ENCODE measurements at regions not wholly inside any gene's neighbourhood (a gene's known extent, or its start where the extent isn't known, plus 50 kb on each side); places are given as distances from the start of the nearest gene placed in this dataset.

DNA sequence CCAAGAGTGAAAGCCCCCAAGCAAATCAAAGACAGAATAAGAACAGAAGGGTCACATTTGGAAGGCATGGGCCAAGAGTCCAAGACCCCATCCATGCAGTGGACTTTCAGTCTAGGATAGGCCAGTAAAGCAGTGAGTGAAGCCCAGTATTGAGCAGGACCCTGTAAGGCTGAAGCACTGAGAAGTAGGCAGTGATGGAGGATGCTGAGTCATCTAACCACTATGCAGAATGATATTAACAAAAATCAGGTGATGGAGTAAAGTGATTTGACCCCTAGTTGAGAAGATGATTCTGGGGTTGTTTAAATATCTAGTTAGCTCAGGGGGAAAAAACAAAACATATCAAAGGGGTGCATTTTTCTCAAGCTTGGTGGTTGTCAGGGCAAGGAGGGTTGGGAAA is 308.7 kb upstream of the PLXNA2 start (continued):
- no peak for TF ChIP-seq CTCF (conservative IDR thresholded peaks at IDR 0.05; ENCODE audit: low read depth in 2 of 2)

DNA sequence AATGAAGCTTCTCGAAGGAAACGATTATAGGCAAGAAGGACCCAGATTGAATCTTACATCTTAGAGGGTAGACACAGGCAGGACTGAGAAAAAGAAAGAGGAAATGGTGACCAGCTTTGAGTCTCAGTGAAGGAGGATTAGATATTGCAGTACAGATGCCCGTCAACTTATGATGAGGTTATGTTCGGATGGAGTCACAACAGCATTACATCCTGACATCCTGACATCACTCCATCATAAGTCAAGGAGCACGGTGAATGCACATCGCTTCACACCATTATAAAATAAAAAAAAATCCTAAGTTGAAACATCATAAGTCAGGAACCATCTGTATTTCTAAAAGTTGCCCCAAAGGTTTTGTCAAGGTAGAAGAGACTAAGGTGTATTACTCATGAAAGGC is 312.3 kb upstream of the PLXNA2 start:
- Histone ChIP-seq H3K4me3 (no peak overlapping the region), H3K4me1 (ENCODE audit: insufficient read depth) (no peaks in the 10 kb centered on the region), H3K4me2 (no peak overlapping the region), H3K27ac (ENCODE audit: low read depth) (no peak overlapping the region), H3K9me2 (ENCODE audit: insufficient read depth) (0 out of 2 replicates have a peak, but pooled peaks cover 5% of the 10 kb centered on the region), H4K20me1 (replicated peaks; ENCODE audit: insufficient read depth) (no peaks in the 10 kb centered on the region), H2AFZ (no peak overlapping the region), H3K27me3 (ENCODE audit: insufficient read depth) (no peaks in the 10 kb centered on the region), H3K79me2 (replicated peaks; ENCODE audit: insufficient read depth) (no peaks in the 10 kb centered on the region), H3K36me3 (ENCODE audit: insufficient read depth) (no peaks in the 10 kb centered on the region), H3F3A (replicated peaks; ENCODE audit: low read depth) (no peaks in the 10 kb centered on the region)
- no peak for ATAC-seq
- no peak for DNase-seq (ENCODE audit: low spot score)
- no peaks in the 10 kb centered on the region for H3K9me3 Mint-ChIP-seq
- no peak overlapping the region for H3K4me3 Mint-ChIP-seq
- H3K4me1 Mint-ChIP-seq = peaks cover 3% of the 10 kb centered on the region; the same call in 2 of the 3 replicates
- no peak overlapping the region for H3K27ac Mint-ChIP-seq
- H3K27me3 Mint-ChIP-seq (ENCODE audit: insufficient read depth, low read depth, poor library complexity) = peaks cover 3% of the 10 kb centered on the region
- H3K36me3 Mint-ChIP-seq (ENCODE audit: low read depth) = no peaks in the 10 kb centered on the region
- TF ChIP-seq NANOG (IDR thresholded peaks at IDR 0.05; ENCODE audit: borderline replicate concordance) (no peak), REST (IDR thresholded peaks at IDR 0.05; ENCODE audit: unreplicated experiment) (no peak), POLR2AphosphoS5 (IDR thresholded peaks at IDR 0.05; ENCODE audit: low read depth) (no peak), CTCF (conservative IDR thresholded peaks at IDR 0.05; ENCODE audit: low read depth in 2 of 2) (no peak), STAT1 (IDR thresholded peaks at IDR 0.05; ENCODE audit: unreplicated experiment) (no peak), ZNF331 (CRISPR knock-in tag; IDR thresholded peaks at IDR 0.05; ENCODE audit: low read depth) (no peak), EZH2 (IDR thresholded peaks at IDR 0.05; ENCODE audit: low read depth, unreplicated experiment) (no peak), EZH2phosphoT487 (IDR thresholded peaks at IDR 0.05; ENCODE audit: unreplicated experiment) (no peak), CREB1 (CRISPR knock-in tag; IDR thresholded peaks at IDR 0.05; ENCODE audit: low read depth) (no peak), ETS1 (IDR thresholded peaks at IDR 0.05) (no peak), JUNB (IDR thresholded peaks at IDR 0.05; ENCODE audit: unreplicated experiment) (no peak)

Data from GM23338 (cell line).